Thymus (tissue), 11 donors: ENCODE measurements at regions not wholly inside any gene's neighbourhood (a gene's known extent, or its start where the extent isn't known, plus 50 kb on each side); places are given as distances from the start of the nearest gene placed in this dataset.

Experiments used
- DNase-seq, 9 donors: peaks; one replicate each; pipeline ENCODE4 v3.0.0-alpha.2; 2013; ENCODE audit warnings: low spot score in 9 of 9, low read depth in 6 of 9, missing footprints in 1 of 9
- H3K27ac ChIP-seq, 2 donors: one replicate each; pipeline ENCODE4 v1.5.1; 2013; ENCODE audit warnings: control low read depth in 1 of 2, low read depth in 1 of 2, low read length in 1 of 2, mild to moderate bottlenecking in 1 of 2, moderate library complexity in 1 of 2
- H3K27me3 ChIP-seq, 2 donors: one replicate each; pipeline ENCODE4 v1.5.1; 2013; ENCODE audit warnings: low read length in 1 of 2; ENCODE audit not compliant: control insufficient read depth in 2 of 2, insufficient read depth in 1 of 2
- H3K36me3 ChIP-seq, 2 donors: one replicate each; pipeline ENCODE4 v1.5.1; 2013; ENCODE audit warnings: low read length in 1 of 2, mild to moderate bottlenecking in 1 of 2, moderate library complexity in 1 of 2; ENCODE audit not compliant: control insufficient read depth in 2 of 2, insufficient read depth in 2 of 2
- H3K4me1 ChIP-seq, 2 donors: one replicate each; pipeline ENCODE4 v1.5.1; 2013; ENCODE audit warnings: low read length in 2 of 2; ENCODE audit not compliant: control insufficient read depth in 2 of 2, insufficient read depth in 2 of 2
- H3K4me3 ChIP-seq, 2 donors: one replicate each; pipeline ENCODE4 v1.5.1; 2013; ENCODE audit warnings: low read length in 2 of 2, control low read depth in 1 of 2, mild to moderate bottlenecking in 1 of 2
- H3K9me3 ChIP-seq, 2 donors: one replicate each; pipeline ENCODE4 v1.5.1; 2013; ENCODE audit warnings: low read length in 1 of 2, mild to moderate bottlenecking in 1 of 2; ENCODE audit not compliant: control insufficient read depth in 2 of 2, insufficient read depth in 1 of 2
- WGBS: extraction: QIAGEN DNeasy Blood & Tissue Kit; methylation state at CpG from one replicate; pipeline ENCODE4 v1.1.7; 2013; 5-methylcytosine and 5-hydroxymethylcytosine counted together
- donor health status: healthy.

DNA sequence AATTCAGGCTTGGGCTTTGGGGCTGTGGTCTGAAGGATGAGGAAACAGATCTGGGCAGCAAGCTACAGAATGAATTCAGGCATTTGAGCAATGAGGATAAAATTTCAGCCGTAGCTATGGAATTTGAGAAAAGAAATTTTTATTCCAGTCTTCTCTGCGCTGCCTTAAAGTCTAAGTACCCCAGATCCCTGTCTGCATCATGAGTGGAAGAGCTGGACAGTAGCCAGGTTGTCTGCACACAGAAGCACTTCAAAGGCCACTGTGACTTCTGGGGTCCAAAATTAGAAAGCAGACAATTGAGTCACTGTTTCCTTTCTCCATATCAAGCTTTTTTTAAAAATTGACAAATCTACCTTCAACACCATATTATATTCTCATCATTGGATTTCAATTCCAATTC, 787.6 kb upstream of the GCFC2 start:
- H3K9me3 ChIP-seq, result no peaks in the 10 kb centered on the region
- H3K36me3 ChIP-seq, result no peaks in the 10 kb centered on the region
- no peak overlapping the region for H3K27ac ChIP-seq
- H3K4me3 ChIP-seq, result no peak overlapping the region
- no peak for DNase-seq
- WGBS, result 91% methylated on average over 2 of the region's 2 CpGs
- no peaks in the 10 kb centered on the region for H3K4me1 ChIP-seq
- no peaks in the 10 kb centered on the region for H3K27me3 ChIP-seq

DNA sequence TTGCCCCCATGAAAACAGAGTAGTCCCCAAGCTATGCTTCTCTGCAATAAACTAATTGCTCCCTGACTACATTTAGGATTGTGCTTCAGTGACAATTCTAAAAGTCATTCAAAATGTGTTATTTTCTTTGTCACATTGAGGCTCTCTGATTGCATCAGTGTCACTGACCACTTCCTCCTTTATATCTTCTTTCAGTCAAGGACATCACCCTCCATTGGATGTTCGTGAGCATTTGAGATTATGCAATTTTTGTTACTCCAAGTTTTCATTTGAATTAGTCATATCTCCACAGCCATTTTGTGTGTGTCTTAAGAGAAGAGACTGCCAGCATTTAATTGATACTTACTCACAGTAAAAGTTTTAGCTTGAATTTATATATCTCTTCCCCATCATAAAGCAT, 780.8 kb upstream of the GCFC2 start:
- H3K36me3 ChIP-seq, result no peaks in the 10 kb centered on the region
- H3K4me3 ChIP-seq, result no peak overlapping the region
- DNase-seq, result no peak
- no peaks in the 10 kb centered on the region for H3K4me1 ChIP-seq
- H3K27me3 ChIP-seq, result no peaks in the 10 kb centered on the region
- H3K27ac ChIP-seq, result no peak overlapping the region
- no peaks in the 10 kb centered on the region for H3K9me3 ChIP-seq
- 73% methylated on average over 1 of the region's 1 CpG for WGBS

DNA sequence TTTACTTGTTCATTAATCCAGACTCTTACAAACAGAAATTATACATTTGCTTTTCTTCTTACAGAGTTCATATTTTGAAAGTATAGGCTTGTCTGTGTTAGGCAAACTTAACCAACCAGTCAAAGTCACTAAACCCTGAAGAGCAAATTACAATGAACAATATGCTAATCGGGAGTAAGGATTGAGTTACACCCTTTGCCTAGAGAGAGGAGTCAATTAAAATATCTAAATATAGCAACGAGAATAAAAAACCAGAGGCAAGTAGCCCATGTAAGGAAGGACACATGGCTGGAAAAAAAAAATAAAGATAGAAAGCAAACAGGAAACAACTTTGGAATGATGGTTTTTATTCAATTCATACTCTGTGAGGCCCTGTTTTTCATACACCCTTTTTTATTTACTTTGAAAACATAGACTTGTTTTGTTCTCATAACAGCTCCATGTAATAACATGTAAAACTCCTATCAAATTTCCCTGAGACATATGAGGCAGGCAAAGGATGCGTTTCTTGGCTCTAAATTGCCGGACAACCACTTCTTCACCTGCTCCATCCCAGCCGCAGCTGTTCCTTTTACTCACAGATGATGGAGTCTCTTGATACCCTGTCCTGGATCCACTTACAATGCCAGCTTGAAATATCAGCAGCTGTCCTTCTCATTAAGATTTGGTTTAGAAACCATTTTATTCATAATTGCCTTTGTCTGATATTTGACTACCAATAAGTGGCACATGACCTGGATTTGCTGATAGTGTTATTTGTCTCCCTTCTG, 767.7 kb upstream of the GCFC2 start:
- H3K4me1 ChIP-seq, result no peaks in the 10 kb centered on the region
- H3K27ac ChIP-seq, result no peak overlapping the region
- no peak overlapping the region for H3K4me3 ChIP-seq
- 85% methylated on average over 5 of the region's 5 CpGs for WGBS
- H3K36me3 ChIP-seq, result no peaks in the 10 kb centered on the region
- no peaks in the 10 kb centered on the region for H3K27me3 ChIP-seq
- no peak for DNase-seq
- H3K9me3 ChIP-seq, result no peaks in the 10 kb centered on the region

GRCh38 chr2:76472946-76473345, 762.2 kb upstream of the GCFC2 start:
- WGBS, result 94% methylated on average over 4 of the region's 4 CpGs
- H3K27me3 ChIP-seq, result no peaks in the 10 kb centered on the region
- no peaks in the 10 kb centered on the region for H3K36me3 ChIP-seq
- DNase-seq, result no peak
- H3K27ac ChIP-seq, result no peak overlapping the region
- H3K4me3 ChIP-seq, result no peak overlapping the region
- no peaks in the 10 kb centered on the region for H3K4me1 ChIP-seq
- no peaks in the 10 kb centered on the region for H3K9me3 ChIP-seq

DNA sequence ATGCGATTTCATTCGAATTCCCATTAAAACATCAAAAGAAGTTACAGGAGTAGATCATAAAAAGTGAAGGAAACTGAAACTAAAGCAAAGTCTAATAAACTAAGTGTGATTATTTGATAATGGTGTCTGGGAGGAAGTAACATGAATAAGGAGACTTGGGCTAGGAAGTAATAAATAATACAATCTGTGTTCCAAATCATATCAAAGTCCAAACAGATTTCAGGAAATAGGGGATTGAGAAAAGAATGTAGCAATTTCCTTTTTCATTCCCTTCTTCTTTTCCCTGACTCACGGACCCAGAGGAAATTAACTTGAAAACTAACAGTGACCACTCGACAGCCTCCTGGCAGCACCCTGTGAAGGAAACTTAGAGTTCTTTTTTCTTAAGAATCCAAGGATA, 758.4 kb upstream of the GCFC2 start:
- no peak overlapping the region for H3K27ac ChIP-seq
- no peaks in the 10 kb centered on the region for H3K27me3 ChIP-seq
- WGBS, result 50% methylated on average over 4 of the region's 4 CpGs
- no peak overlapping the region for H3K4me3 ChIP-seq
- no peaks in the 10 kb centered on the region for H3K9me3 ChIP-seq
- H3K36me3 ChIP-seq, result no peaks in the 10 kb centered on the region
- no peaks in the 10 kb centered on the region for H3K4me1 ChIP-seq
- no peak for DNase-seq

DNA sequence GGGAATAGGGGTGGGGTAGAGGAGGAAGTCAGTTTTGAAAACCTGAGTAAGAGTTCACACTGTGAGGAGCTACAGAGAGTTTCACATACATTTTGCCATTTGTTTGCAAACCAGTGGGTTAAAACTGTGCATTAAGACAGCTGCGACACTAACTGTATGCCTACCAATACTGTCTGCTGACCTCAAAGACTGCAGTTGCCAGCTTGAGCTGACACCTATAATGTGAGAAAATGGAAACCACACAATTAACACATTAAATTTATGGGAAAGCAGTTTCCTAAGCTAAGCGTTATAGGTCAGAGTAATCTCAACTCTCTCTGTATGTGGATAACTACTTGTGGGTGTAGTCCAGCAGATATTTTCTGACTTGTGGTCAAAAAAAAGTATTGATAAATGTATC, 756.6 kb upstream of the GCFC2 start:
- 94% methylated on average over 2 of the region's 2 CpGs for WGBS
- DNase-seq, result no peak
- no peak overlapping the region for H3K27ac ChIP-seq
- no peaks in the 10 kb centered on the region for H3K4me1 ChIP-seq
- no peaks in the 10 kb centered on the region for H3K27me3 ChIP-seq
- H3K4me3 ChIP-seq, result no peak overlapping the region
- H3K9me3 ChIP-seq, result no peaks in the 10 kb centered on the region
- H3K36me3 ChIP-seq, result no peaks in the 10 kb centered on the region

- no peak overlapping the region for H3K27ac ChIP-seq
- no peaks in the 10 kb centered on the region for H3K27me3 ChIP-seq
- no peaks in the 10 kb centered on the region for H3K9me3 ChIP-seq
- no peaks in the 10 kb centered on the region for H3K4me1 ChIP-seq
- DNase-seq, result no peak
- no peak overlapping the region for H3K4me3 ChIP-seq
- 88% methylated on average over 2 of the region's 2 CpGs for WGBS
- no peaks in the 10 kb centered on the region for H3K36me3 ChIP-seq
Observed at GRCh38 chr2:76464310-76464709, 753.6 kb upstream of the GCFC2 start.

DNA sequence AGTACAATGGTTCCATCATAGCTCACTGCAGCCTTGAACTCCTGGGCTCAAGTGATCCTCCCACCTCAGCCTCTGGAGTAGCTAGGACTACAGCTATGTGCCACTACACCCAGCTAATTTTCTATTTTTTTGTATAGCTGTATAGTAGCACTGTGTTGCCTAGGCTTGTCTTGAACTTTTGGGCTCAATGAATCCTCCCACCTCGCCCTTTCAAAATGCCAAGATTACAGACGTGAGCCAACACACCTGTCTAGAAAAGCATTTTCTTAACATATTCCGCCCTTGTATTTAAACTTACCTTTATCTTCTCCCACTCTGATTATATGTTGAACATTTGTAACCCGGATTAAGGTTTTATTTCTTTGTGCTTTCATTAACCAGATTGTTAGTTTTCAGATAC, 750.7 kb upstream of the GCFC2 start:
- Histone ChIP-seq H3K36me3 (no peaks in the 10 kb centered on the region), H3K4me3 (no peak overlapping the region), H3K9me3 (no peaks in the 10 kb centered on the region), H3K27ac (no peak overlapping the region), H3K27me3 (no peaks in the 10 kb centered on the region), H3K4me1 (no peaks in the 10 kb centered on the region)
- 91% methylated on average over 4 of the region's 4 CpGs for WGBS
- no peak for DNase-seq

- Histone ChIP-seq H3K36me3 (no peaks in the 10 kb centered on the region), H3K27ac (no peak overlapping the region), H3K9me3 (no peaks in the 10 kb centered on the region), H3K4me3 (no peak overlapping the region), H3K27me3 (no peaks in the 10 kb centered on the region), H3K4me1 (no peaks in the 10 kb centered on the region)
- DNase-seq, result no peak
- 74% methylated on average over 2 of the region's 2 CpGs for WGBS
Observed at GRCh38 chr2:76455910-76456309, 745.2 kb upstream of the GCFC2 start.
